ENCODE measurements at regions not wholly inside any gene's neighbourhood (a gene's known extent, or its start where the extent isn't known, plus 50 kb on each side); places are given as distances from the start of the nearest gene placed in this dataset.
A peak's percentile ranks its signal among the peaks of the same experiment; 100 is the strongest.

- no peak for TF ChIP-seq ZBTB4 (CRISPR knock-in tag; IDR thresholded peaks at IDR 0.05)
- no peak for TF ChIP-seq ASH2L (IDR thresholded peaks at IDR 0.05; ENCODE audit: borderline replicate concordance, low read depth)
- TF ChIP-seq MEF2B (IDR thresholded peaks at IDR 0.05; ENCODE audit: partially characterized antibody, poor library complexity, severe bottlenecking): no peak
- no peak for TF ChIP-seq USF2 (IDR thresholded peaks at IDR 0.05; ENCODE audit: borderline replicate concordance, low read depth, low read length)
- no peak for TF ChIP-seq POLR2A (IDR thresholded peaks at IDR 0.05; ENCODE audit: low read depth, low read length)
- TF ChIP-seq MXI1 (IDR thresholded peaks at IDR 0.05; ENCODE audit: low read depth, low read length): no peak
- TF ChIP-seq CHD2 (IDR thresholded peaks at IDR 0.05; ENCODE audit: borderline replicate concordance, low read depth, low read length): peak; percentile 44; the same call in 1 of the 2 replicates
- TF ChIP-seq ATF7 (IDR thresholded peaks at IDR 0.05; ENCODE audit: low read depth): peak; percentile 86
- no peak for TF ChIP-seq TARDBP (IDR thresholded peaks at IDR 0.05; ENCODE audit: borderline replicate concordance)
- TF ChIP-seq ZNF622 (IDR thresholded peaks at IDR 0.05): no peak
- no peak for TF ChIP-seq NBN (IDR thresholded peaks at IDR 0.05)
- TF ChIP-seq NR2C2 (IDR thresholded peaks at IDR 0.05; ENCODE audit: borderline replicate concordance, control insufficient read depth, insufficient read length, low read depth): no peak
- no peak for TF ChIP-seq PRDM15 (CRISPR knock-in tag; IDR thresholded peaks at IDR 0.05)
- peak; percentile 56 for TF ChIP-seq ATF2 (IDR thresholded peaks at IDR 0.05; ENCODE audit: low read length)
- no peak for TF ChIP-seq E4F1 (IDR thresholded peaks at IDR 0.05; ENCODE audit: borderline replicate concordance, partially characterized antibody)
- TF ChIP-seq IRF5 (IDR thresholded peaks at IDR 0.05; ENCODE audit: borderline replicate concordance): no peak
- no peak for TF ChIP-seq GATAD2B (conservative IDR thresholded peaks at IDR 0.05; ENCODE audit: low read depth)
- TF ChIP-seq RAD21 (IDR thresholded peaks at IDR 0.05; ENCODE audit: insufficient read depth, low read depth, low read length): peak; percentile 59
Measured at GRCh38 chrX:121308276-121308805, 260.9 kb downstream of the GLUD2 start (continued).

Measured in GM12878 (cell line).